CD14-positive monocyte (primary cell): ENCODE measurements at regions not wholly inside any gene's neighbourhood (a gene's known extent, or its start where the extent isn't known, plus 50 kb on each side); places are given as distances from the start of the nearest gene placed in this dataset.

Experiments used
- DNase-seq, 3 donors: peaks; one replicate each; pipeline ENCODE4 v3.0.0-alpha.2; 2011 to 2022
- H2AFZ ChIP-seq: 2 replicates; pipeline ENCODE4 v1.6.0; 2012; ENCODE audit warnings: mild to moderate bottlenecking, low read depth, low read length, inconsistent platforms; ENCODE audit not compliant: insufficient read depth, poor library complexity, severe bottlenecking
- H3K27ac ChIP-seq, 2 donors: 1 replicate in 1 of 2; 2 replicates in 1 of 2; pipeline ENCODE4 v1.5.1; 2012 to 2013; ENCODE audit warnings: low read length in 2 of 2, control low read depth in 1 of 2, inconsistent platforms in 1 of 2, low read depth in 1 of 2, mild to moderate bottlenecking in 1 of 2
- H3K27me3 ChIP-seq, 2 donors: one replicate each; pipeline versions ENCODE4 v1.6.0 to v1.6.1; 2011 to 2013; ENCODE audit warnings: low read length in 2 of 2; ENCODE audit not compliant: control insufficient read depth in 2 of 2, insufficient read depth in 2 of 2
- H3K36me3 ChIP-seq, 2 donors: replicated peaks in 1 of 2; 1 replicate in 1 of 2; 2 replicates in 1 of 2; pipeline versions ENCODE4 v1.5.1 to v1.6.1; 2012 to 2013; ENCODE audit warnings: low read length in 2 of 2, control low read depth in 1 of 2, inconsistent platforms in 1 of 2, mild to moderate bottlenecking in 1 of 2; ENCODE audit not compliant: insufficient read depth in 2 of 2, control insufficient read depth in 1 of 2
- H3K4me1 ChIP-seq, 2 donors: 1 replicate in 1 of 2; 2 replicates in 1 of 2; pipeline versions ENCODE4 v1.5.1 to v1.6.1; 2012 to 2013; ENCODE audit warnings: low read length in 2 of 2, control low read depth in 1 of 2, inconsistent platforms in 1 of 2, mild to moderate bottlenecking in 1 of 2, moderate library complexity in 1 of 2; ENCODE audit not compliant: insufficient read depth in 2 of 2, control insufficient read depth in 1 of 2
- H3K4me2 ChIP-seq: replicated peaks from 2 replicates; pipeline ENCODE3; 2012; ENCODE audit warnings: low read length, moderate library complexity, mild to moderate bottlenecking; ENCODE audit not compliant: poor library complexity, severe bottlenecking; ENCODE audit errors: extremely low read depth
- H3K4me3 ChIP-seq, 3 experiments: fragments of 200-600 bp in 1 of 3; sonication (generic) in 1 of 3; replicated peaks in 1 of 3; 1 replicate in 2 of 3; 2 replicates in 1 of 3; pipeline ENCODE4 v1.5.1; 2011 to 2013; ENCODE audit warnings: low read length in 3 of 3, mild to moderate bottlenecking in 3 of 3, control low read depth in 2 of 3, low read depth in 2 of 3, inconsistent platforms in 1 of 3, moderate library complexity in 1 of 3
- H3K79me2 ChIP-seq: 2 replicates; pipeline ENCODE4 v1.6.0; 2012; ENCODE audit warnings: mild to moderate bottlenecking, control low read depth, inconsistent platforms, low read length, moderate library complexity; ENCODE audit not compliant: insufficient read depth
- H3K9ac ChIP-seq: 2 replicates; pipeline ENCODE4 v1.6.0; 2017; ENCODE audit warnings: low read length, mild to moderate bottlenecking; ENCODE audit not compliant: insufficient read depth, poor library complexity, severe bottlenecking
- H3K9me3 ChIP-seq, 2 donors: replicated peaks in 1 of 2; 1 replicate in 1 of 2; 2 replicates in 1 of 2; pipeline versions ENCODE4 v1.5.1 to v1.6.1; 2012 to 2013; ENCODE audit warnings: low read length in 2 of 2, control low read depth in 1 of 2; ENCODE audit not compliant: control insufficient read depth in 1 of 2, insufficient read depth in 1 of 2
- H4K20me1 ChIP-seq: 2 replicates; pipeline ENCODE4 v1.6.0; 2012; ENCODE audit warnings: mild to moderate bottlenecking, low read length, control low read depth, moderate library complexity; ENCODE audit not compliant: insufficient read depth
- H3K27ac Mint-ChIP-seq, 7 donors: one replicate each; pipeline ENCODE4 v1.8.0; 2020; ENCODE audit warnings: mild to moderate bottlenecking in 7 of 7, mixed read lengths in 7 of 7, moderate library complexity in 6 of 7, inconsistent platforms in 2 of 7
- H3K27me3 Mint-ChIP-seq, 3 donors: one replicate each; pipeline ENCODE4 v1.8.0; 2021 to 2022; ENCODE audit warnings: low read depth in 3 of 3, mild to moderate bottlenecking in 3 of 3, mixed read lengths in 3 of 3, moderate library complexity in 3 of 3, inconsistent platforms in 1 of 3
- H3K36me3 Mint-ChIP-seq, 2 donors: one replicate each; pipeline ENCODE4 v1.8.0; 2020; ENCODE audit warnings: mixed read lengths in 2 of 2, inconsistent platforms in 1 of 2, mild to moderate bottlenecking in 1 of 2
- H3K4me1 Mint-ChIP-seq: one replicate; pipeline ENCODE4 v1.8.0; 2020; ENCODE audit warnings: mild to moderate bottlenecking, mixed read lengths
- H3K4me3 Mint-ChIP-seq, 2 donors: one replicate each; pipeline ENCODE4 v1.8.0; 2020; ENCODE audit warnings: mild to moderate bottlenecking in 2 of 2, mixed read lengths in 2 of 2, moderate library complexity in 1 of 2
- H3K9me3 Mint-ChIP-seq, 7 donors: one replicate each; pipeline ENCODE4 v1.8.0; 2020 to 2022; ENCODE audit warnings: mixed read lengths in 7 of 7, mild to moderate bottlenecking in 6 of 7, moderate library complexity in 6 of 7, inconsistent platforms in 2 of 7
- WGBS: methylation state at CpG from one replicate; pipeline ENCODE4 v1.1.5; 2013; ENCODE audit warnings: missing lambda C conversion rate; ENCODE audit not compliant: insufficient coverage; 5-methylcytosine and 5-hydroxymethylcytosine counted together
- intact Hi-C, 2 donors: fragments of 100-400 bp; cut with micrococcal nuclease; formaldehyde crosslinking; loops; one replicate each; pipeline versions ENCODE4 v1.15.0 to v1.15.1; 2023
- TF ChIP-seq, protein P1 (sequence below): fragments of 200-600 bp; IDR thresholded peaks from one replicate; pipeline ENCODE4 v1.8.0; 2022; ENCODE audit warnings: antibody characterized with exemption, mild to moderate bottlenecking

- no peak overlapping the region for H2AFZ ChIP-seq
- intact Hi-C loops, result no loop called here
- no peak overlapping the region for H3K4me3 ChIP-seq
- H3K4me3 Mint-ChIP-seq, result no peak overlapping the region
- H3K4me2 ChIP-seq, result no peak overlapping the region
- H3K9me3 ChIP-seq, result no peaks in the 10 kb centered on the region
- H3K79me2 ChIP-seq, result no peaks in the 10 kb centered on the region
- H3K36me3 ChIP-seq, result no peaks in the 10 kb centered on the region
- no peak for DNase-seq
- H3K9me3 Mint-ChIP-seq, result peaks cover 0 to 5% (median 0%) of the 10 kb centered on the region in 7 donors
- no peaks in the 10 kb centered on the region for H3K36me3 Mint-ChIP-seq
- H3K9ac ChIP-seq, result no peak overlapping the region
- no peaks in the 10 kb centered on the region for H4K20me1 ChIP-seq
- no peaks in the 10 kb centered on the region for H3K27me3 ChIP-seq
- WGBS, result no CpG with 5 or more reads among the region's 2 CpGs
- no peaks in the 10 kb centered on the region for H3K4me1 Mint-ChIP-seq
- H3K27ac ChIP-seq, result no peak overlapping the region
- H3K4me1 ChIP-seq, result no peaks in the 10 kb centered on the region
- TF ChIP-seq, protein P1, sequence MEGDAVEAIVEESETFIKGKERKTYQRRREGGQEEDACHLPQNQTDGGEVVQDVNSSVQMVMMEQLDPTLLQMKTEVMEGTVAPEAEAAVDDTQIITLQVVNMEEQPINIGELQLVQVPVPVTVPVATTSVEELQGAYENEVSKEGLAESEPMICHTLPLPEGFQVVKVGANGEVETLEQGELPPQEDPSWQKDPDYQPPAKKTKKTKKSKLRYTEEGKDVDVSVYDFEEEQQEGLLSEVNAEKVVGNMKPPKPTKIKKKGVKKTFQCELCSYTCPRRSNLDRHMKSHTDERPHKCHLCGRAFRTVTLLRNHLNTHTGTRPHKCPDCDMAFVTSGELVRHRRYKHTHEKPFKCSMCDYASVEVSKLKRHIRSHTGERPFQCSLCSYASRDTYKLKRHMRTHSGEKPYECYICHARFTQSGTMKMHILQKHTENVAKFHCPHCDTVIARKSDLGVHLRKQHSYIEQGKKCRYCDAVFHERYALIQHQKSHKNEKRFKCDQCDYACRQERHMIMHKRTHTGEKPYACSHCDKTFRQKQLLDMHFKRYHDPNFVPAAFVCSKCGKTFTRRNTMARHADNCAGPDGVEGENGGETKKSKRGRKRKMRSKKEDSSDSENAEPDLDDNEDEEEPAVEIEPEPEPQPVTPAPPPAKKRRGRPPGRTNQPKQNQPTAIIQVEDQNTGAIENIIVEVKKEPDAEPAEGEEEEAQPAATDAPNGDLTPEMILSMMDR, result no peak
- H3K27me3 Mint-ChIP-seq, result peaks cover 0 to 2% (median 0%) of the 10 kb centered on the region in 3 donors
- H3K27ac Mint-ChIP-seq, result no peak overlapping the region
Measured at GRCh38 chr18:42520138-42520537, 565.1 kb downstream of the PIK3C3 start.

- H3K4me3 Mint-ChIP-seq, result no peak overlapping the region
- Histone ChIP-seq H3K4me2 (no peak overlapping the region), H3K9ac (no peak overlapping the region), H3K4me1 (no peaks in the 10 kb centered on the region), H3K27me3 (no peaks in the 10 kb centered on the region), H3K27ac (no peak overlapping the region), H3K36me3 (no peaks in the 10 kb centered on the region), H2AFZ (no peak overlapping the region), H3K4me3 (no peak overlapping the region), H3K9me3 (no peaks in the 10 kb centered on the region), H3K79me2 (no peaks in the 10 kb centered on the region), H4K20me1 (no peaks in the 10 kb centered on the region)
- no peak overlapping the region for H3K27ac Mint-ChIP-seq
- DNase-seq, result no peak
- peaks cover 0 to 6% (median 0%) of the 10 kb centered on the region in 7 donors for H3K9me3 Mint-ChIP-seq
- TF ChIP-seq, protein P1, result no peak
- intact Hi-C loops, result no loop called here
- no CpG with 5 or more reads among the region's 2 CpGs for WGBS
- H3K27me3 Mint-ChIP-seq, result peaks cover 0 to 2% (median 0%) of the 10 kb centered on the region in 3 donors
- H3K4me1 Mint-ChIP-seq, result no peaks in the 10 kb centered on the region
- no peaks in the 10 kb centered on the region for H3K36me3 Mint-ChIP-seq
Measured at GRCh38 chr18:42525905-42526304, 570.9 kb downstream of the PIK3C3 start.
